ENCODE measurements at regions not wholly inside any gene's neighbourhood (a gene's known extent, or its start where the extent isn't known, plus 50 kb on each side); places are given as distances from the start of the nearest gene placed in this dataset.

DNA sequence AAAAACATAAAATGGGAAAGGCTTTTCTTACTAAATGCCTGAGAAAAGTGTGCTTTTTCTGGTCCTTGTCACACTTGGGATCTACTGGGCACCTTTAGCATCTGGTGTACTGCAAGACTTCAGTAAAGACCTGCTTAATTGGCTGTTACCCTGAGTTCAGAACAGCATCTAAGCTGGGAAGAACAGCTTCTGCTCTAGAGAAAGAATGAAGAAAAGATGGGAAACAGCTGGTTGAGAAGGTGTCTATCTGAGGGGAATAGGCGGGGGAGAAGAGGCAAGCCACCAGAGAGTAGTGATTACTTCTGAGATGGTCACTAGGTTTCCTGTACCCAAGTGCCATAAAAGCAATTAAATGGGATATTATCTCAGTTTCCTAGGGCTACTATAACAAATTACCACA is 128.2 kb upstream of the SPACA1 start:
- Histone ChIP-seq H3K4me2 (ENCODE audit: low read depth, low read length) (no peak overlapping the region), H3K79me2 (ENCODE audit: insufficient read depth, low read length) (no peaks in the 10 kb centered on the region), H3K4me3 (replicated peaks in 1 of 3; ENCODE audit: insufficient read depth in 1 of 3, low read depth in 2 of 3, low read length in 3 of 3) (no peak overlapping the region), H4K20me1 (ENCODE audit: insufficient read depth, low read length) (no peaks in the 10 kb centered on the region), H3K9ac (ENCODE audit: insufficient read depth, low read depth, low read length) (no peak overlapping the region), H2AFZ (ENCODE audit: low read length) (no peak overlapping the region), H3K4me1 (ENCODE audit: insufficient read depth, low read length) (no peaks in the 10 kb centered on the region), H3K27me3 (ENCODE audit: control insufficient read depth in 1 of 2, insufficient read depth in 2 of 2, low read length in 2 of 2) (no peaks in the 10 kb centered on the region), H3K9me3 (ENCODE audit: low read length) (no peaks in the 10 kb centered on the region), H3K27ac (ENCODE audit: extremely low read length, insufficient read depth, low read length) (no peak overlapping the region), H3K36me3 (replicated peaks in 1 of 2; ENCODE audit: control insufficient read depth in 1 of 2, insufficient read depth in 2 of 2, low read length in 2 of 2) (no peaks in the 10 kb centered on the region)
- in situ Hi-C loops (cut with HindIII; ENCODE audit: extremely low pct_ligation_motif_present, low pct_unique_long_range_greater_than_20kb) (no loop called here), intact Hi-C loops (cut with micrococcal nuclease; ENCODE audit: unreplicated experiment) (no loop called here)
- ChIA-PET POLR2A (no interaction called here), CTCF (ENCODE audit: low intra/inter-chr PET ratio, low total read pairs) (no interaction called here)
- 47% methylated on average over 1 of the region's 1 CpG for WGBS (ENCODE audit: low lambda C conversion rate)
- no peak for DNase-seq (ENCODE audit: low spot score)
- no peak for ATAC-seq
- no TSS peak for BruUV-seq (replicated peaks)
- FAIRE-seq = no peak
- TF ChIP-seq FIP1L1 (IDR thresholded peaks at IDR 0.05; ENCODE audit: borderline replicate concordance, insufficient read depth, low read depth, low read length) (no peak), KDM5B (CRISPR knock-in tag; IDR thresholded peaks at IDR 0.05; ENCODE audit: borderline replicate concordance) (no peak), GABPB1 (CRISPR knock-in tag; IDR thresholded peaks at IDR 0.05) (no peak), ZSCAN20 (CRISPR knock-in tag; IDR thresholded peaks at IDR 0.05; ENCODE audit: borderline replicate concordance) (no peak), ZBTB1 (CRISPR knock-in tag; IDR thresholded peaks at IDR 0.05; ENCODE audit: borderline replicate concordance) (no peak), HMG20A (CRISPR knock-in tag; IDR thresholded peaks at IDR 0.05; ENCODE audit: borderline replicate concordance) (no peak), ZNF33B (CRISPR knock-in tag; IDR thresholded peaks at IDR 0.05) (no peak), ZNF619 (CRISPR knock-in tag; IDR thresholded peaks at IDR 0.05) (no peak), SIX1 (CRISPR knock-in tag; IDR thresholded peaks at IDR 0.05; ENCODE audit: borderline replicate concordance) (no peak), SNAPC2 (CRISPR knock-in tag; IDR thresholded peaks at IDR 0.05) (no peak)
- TF ChIP-seq, protein P1, sequence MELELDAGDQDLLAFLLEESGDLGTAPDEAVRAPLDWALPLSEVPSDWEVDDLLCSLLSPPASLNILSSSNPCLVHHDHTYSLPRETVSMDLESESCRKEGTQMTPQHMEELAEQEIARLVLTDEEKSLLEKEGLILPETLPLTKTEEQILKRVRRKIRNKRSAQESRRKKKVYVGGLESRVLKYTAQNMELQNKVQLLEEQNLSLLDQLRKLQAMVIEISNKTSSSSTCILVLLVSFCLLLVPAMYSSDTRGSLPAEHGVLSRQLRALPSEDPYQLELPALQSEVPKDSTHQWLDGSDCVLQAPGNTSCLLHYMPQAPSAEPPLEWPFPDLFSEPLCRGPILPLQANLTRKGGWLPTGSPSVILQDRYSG (CRISPR knock-in tag; IDR thresholded peaks at IDR 0.05) = no peak
- TF ChIP-seq, protein P2, sequence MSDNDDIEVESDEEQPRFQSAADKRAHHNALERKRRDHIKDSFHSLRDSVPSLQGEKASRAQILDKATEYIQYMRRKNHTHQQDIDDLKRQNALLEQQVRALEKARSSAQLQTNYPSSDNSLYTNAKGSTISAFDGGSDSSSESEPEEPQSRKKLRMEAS (IDR thresholded peaks at IDR 0.05) = no peak
- TF ChIP-seq, protein P3, sequence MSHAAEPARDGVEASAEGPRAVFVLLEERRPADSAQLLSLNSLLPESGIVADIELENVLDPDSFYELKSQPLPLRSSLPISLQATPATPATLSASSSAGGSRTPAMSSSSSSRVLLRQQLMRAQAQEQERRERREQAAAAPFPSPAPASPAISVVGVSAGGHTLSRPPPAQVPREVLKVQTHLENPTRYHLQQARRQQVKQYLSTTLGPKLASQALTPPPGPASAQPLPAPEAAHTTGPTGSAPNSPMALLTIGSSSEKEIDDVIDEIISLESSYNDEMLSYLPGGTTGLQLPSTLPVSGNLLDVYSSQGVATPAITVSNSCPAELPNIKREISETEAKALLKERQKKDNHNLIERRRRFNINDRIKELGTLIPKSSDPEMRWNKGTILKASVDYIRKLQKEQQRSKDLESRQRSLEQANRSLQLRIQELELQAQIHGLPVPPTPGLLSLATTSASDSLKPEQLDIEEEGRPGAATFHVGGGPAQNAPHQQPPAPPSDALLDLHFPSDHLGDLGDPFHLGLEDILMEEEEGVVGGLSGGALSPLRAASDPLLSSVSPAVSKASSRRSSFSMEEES (CRISPR knock-in tag; IDR thresholded peaks at IDR 0.05) = no peak
